ENCODE measurements at regions not wholly inside any gene's neighbourhood (a gene's known extent, or its start where the extent isn't known, plus 50 kb on each side); places are given as distances from the start of the nearest gene placed in this dataset.

- TF ChIP-seq CTCF (IDR thresholded peaks at IDR 0.05) (no peak), POLR2A (IDR thresholded peaks at IDR 0.05; ENCODE audit: low read depth) (no peak), EP300 (IDR thresholded peaks at IDR 0.05) (no peak)
Observed at GRCh38 chr13:111537843-111538499, 217.5 kb downstream of the TEX29 start.

All from esophagus muscularis mucosa (tissue), 4 donors.